AG09319 (cell line): ENCODE measurements at regions not wholly inside any gene's neighbourhood (a gene's known extent, or its start where the extent isn't known, plus 50 kb on each side); places are given as distances from the start of the nearest gene placed in this dataset.

Source experiments
- DNase-seq: peaks from one replicate; pipeline ENCODE4 v3.0.0-alpha.2; 2010; ENCODE audit warnings: low read depth; ENCODE audit errors: extremely low read depth
- CTCF ChIP-seq: IDR thresholded peaks from 2 replicates; pipeline ENCODE4 v1.5.1; 2011; ENCODE audit warnings: low read depth, mild to moderate bottlenecking, inconsistent platforms, low read length, moderate library complexity

DNA sequence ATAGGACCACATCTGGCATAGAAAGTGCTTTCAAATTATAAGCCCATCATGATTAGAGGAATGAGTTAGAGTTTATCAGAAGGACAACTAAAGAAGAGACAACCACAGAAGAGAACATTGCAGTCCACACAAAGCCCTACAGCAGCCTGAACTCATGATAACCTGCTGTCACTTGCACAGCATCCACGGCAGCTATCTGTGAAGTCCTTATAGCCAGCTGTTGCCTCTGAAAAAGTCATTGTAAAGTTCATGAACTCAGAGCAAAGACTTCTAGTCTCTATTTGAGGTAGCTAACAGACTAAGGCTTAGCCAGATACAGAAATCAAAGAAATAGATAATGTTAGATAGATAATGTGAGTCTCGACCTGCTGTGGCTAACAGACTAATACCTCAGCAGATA, 450.0 kb downstream of the KLF5 start:
- DNase-seq, result no peak
- no peak for TF ChIP-seq CTCF

DNA sequence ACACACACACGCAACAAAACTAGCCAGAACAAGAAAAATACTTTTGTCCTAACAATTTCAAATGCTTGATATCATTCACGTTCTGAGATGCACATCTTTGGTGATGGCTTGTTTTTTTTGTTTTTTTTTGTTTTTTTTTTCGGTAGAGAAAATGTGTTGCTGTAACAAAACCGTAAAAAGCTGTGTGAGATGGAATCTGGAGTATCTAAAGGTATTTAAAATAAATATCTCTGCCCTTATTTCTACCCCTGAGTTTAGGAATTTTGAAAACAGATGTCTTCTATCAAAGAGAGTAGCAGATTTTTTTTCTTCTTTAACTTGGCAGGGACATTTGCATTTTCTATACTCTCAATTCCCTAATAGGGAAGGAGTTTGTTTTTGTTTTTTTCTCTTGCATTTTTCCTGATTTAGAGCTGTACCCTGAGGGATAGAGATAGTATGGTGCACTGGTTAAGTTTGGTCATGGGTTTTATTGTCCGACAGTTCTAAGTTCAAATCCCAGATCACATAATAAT, 446.6 kb downstream of the KLF5 start:
- no peak for DNase-seq
- TF ChIP-seq CTCF, result no peak

- TF ChIP-seq CTCF, result no peak
- no peak for DNase-seq
Observed at GRCh38 chr13:73499695-73500094, 440.9 kb downstream of the KLF5 start.

- no peak for TF ChIP-seq CTCF
- DNase-seq, result no peak
Observed at GRCh38 chr13:73497430-73497829, 438.6 kb downstream of the KLF5 start.

GRCh38 chr13:73496711-73497110, 437.9 kb downstream of the KLF5 start:
- no peak for DNase-seq
- no peak for TF ChIP-seq CTCF

DNA sequence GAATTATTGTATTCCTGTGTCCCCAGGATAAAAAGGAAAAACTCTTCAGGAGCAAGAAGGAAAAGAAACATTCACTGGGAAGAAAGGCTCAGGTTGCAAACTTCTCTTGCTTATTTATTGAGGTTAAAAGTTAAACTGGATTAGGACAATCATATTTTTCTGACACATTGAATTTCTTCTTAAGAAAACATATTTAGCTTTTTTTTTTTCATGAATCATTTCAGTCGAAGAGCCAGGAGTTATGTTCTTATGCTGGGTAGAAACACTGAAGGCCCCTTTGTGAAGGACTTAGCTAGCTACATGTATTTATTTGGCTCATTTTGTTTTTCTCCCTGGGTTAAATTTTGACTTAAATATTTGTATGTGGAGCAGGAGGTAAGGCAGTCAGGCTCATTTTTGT, 434.0 kb downstream of the KLF5 start:
- no peak for DNase-seq
- no peak for TF ChIP-seq CTCF

DNA sequence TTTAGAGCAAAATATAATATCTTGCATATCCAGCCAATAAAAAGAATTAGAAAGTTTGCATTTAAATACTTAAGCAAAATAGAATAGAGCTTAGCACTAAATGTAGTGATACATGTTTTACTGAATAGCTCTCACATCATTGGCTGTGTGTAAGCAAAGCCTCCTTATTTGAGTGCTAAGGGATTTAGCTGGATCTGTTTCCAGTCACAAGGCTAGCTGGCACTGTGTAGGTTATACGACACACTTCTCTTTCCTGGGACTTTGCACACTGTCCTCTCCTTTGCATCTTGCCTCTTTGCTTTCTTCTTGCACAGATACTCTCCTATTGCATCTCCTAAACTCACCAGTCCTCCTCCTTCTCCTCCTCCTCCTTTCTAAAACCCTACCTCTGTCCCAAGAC, 423.8 kb downstream of the KLF5 start:
- no peak for DNase-seq
- no peak for TF ChIP-seq CTCF
